K562 (cell line): ENCODE measurements at regions not wholly inside any gene's neighbourhood (a gene's known extent, or its start where the extent isn't known, plus 50 kb on each side); places are given as distances from the start of the nearest gene placed in this dataset.

Source experiments
- ARNT ChIP-seq, 2 experiments: fragments of 450-650 bp; IDR thresholded peaks; 2 replicates each; pipeline ENCODE4 v1.6.1; 2016; ENCODE audit warnings: mild to moderate bottlenecking in 1 of 2
- ATF7 ChIP-seq: fragments of 450-650 bp; IDR thresholded peaks from 2 replicates; pipeline ENCODE4 v1.7.1; 2014; ENCODE audit warnings: mild to moderate bottlenecking, moderate library complexity
- BHLHE40 ChIP-seq: IDR thresholded peaks from 2 replicates; pipeline ENCODE4 v1.6.1; 2011; ENCODE audit warnings: low read length, improper control_type of control experiment
- ESRRA ChIP-seq: fragments of 450-650 bp; IDR thresholded peaks from 2 replicates; pipeline ENCODE4 v1.6.1; 2014; ENCODE audit warnings: low read depth, mild to moderate bottlenecking, moderate library complexity, borderline replicate concordance
- FOXM1 ChIP-seq, 2 experiments: fragments of 450-650 bp in 1 of 2; sonication (generic) in 1 of 2; formaldehyde crosslinking in 1 of 2; IDR thresholded peaks; 2 replicates each; pipeline versions ENCODE4 v1.6.1 to v1.9.0; 2017 to 2022; ENCODE audit warnings: low read depth in 2 of 2, mild to moderate bottlenecking in 2 of 2, missing genetic modification reagents in 1 of 2, moderate library complexity in 1 of 2
- GTF2F1 ChIP-seq: IDR thresholded peaks from 2 replicates; pipeline ENCODE4 v1.6.1; 2011; ENCODE audit warnings: low read depth, low read length, improper control_type of control experiment
- HDAC1 ChIP-seq, 2 experiments: fragments of 450-650 bp; IDR thresholded peaks; 2 replicates each; pipeline ENCODE4 v1.6.1; 2016 to 2017; ENCODE audit warnings: inconsistent platforms in 1 of 2, mild to moderate bottlenecking in 1 of 2, moderate library complexity in 1 of 2
- HDAC2 ChIP-seq: fragments of 450-650 bp; IDR thresholded peaks from 2 replicates; pipeline ENCODE4 v1.6.1; 2016; ENCODE audit warnings: mild to moderate bottlenecking
- IRF2 ChIP-seq: sonication (generic); formaldehyde crosslinking; IDR thresholded peaks from 2 replicates; pipeline ENCODE4 v1.8.1; 2022; ENCODE audit warnings: mild to moderate bottlenecking, missing genetic modification reagents
- KDM1A ChIP-seq, 2 experiments: fragments of 450-650 bp; IDR thresholded peaks; 2 replicates each; pipeline ENCODE4 v1.6.1; 2016; ENCODE audit warnings: mild to moderate bottlenecking in 2 of 2
- LEF1 ChIP-seq: fragments of 450-650 bp; IDR thresholded peaks from 2 replicates; pipeline ENCODE4 v1.6.1; 2016; ENCODE audit warnings: mild to moderate bottlenecking
- MXI1 ChIP-seq: IDR thresholded peaks from 2 replicates; pipeline ENCODE4 v1.6.1; 2011; ENCODE audit warnings: low read depth, mild to moderate bottlenecking, improper control_type of control experiment, low read length
- NCOR1 ChIP-seq: fragments of 450-650 bp; IDR thresholded peaks from 2 replicates; pipeline ENCODE4 v1.6.1; 2016; ENCODE audit warnings: mild to moderate bottlenecking, moderate library complexity
- NFE2 ChIP-seq: IDR thresholded peaks from 2 replicates; pipeline ENCODE4 v1.6.1; 2014; ENCODE audit warnings: antibody characterized with exemption, low read depth
- NFE2L1 ChIP-seq: fragments of 450-650 bp; IDR thresholded peaks from 2 replicates; pipeline ENCODE4 v1.6.1; 2016; ENCODE audit warnings: missing genetic modification characterization, low read depth, mild to moderate bottlenecking, missing compliant biosample characterization, moderate library complexity, borderline replicate concordance
- NONO ChIP-seq, 2 experiments: fragments of 200-400 bp in 1 of 2; fragments of 450-650 bp in 1 of 2; formaldehyde crosslinking in 1 of 2; IDR thresholded peaks; 2 replicates each; pipeline ENCODE4 v1.6.1; 2017; ENCODE audit warnings: low read depth in 2 of 2, mild to moderate bottlenecking in 2 of 2, moderate library complexity in 2 of 2, low read length in 1 of 2
- RCOR1 ChIP-seq, 2 experiments: IDR thresholded peaks; 2 replicates each; pipeline ENCODE4 v1.6.1; 2012; ENCODE audit warnings: low read depth in 2 of 2, low read length in 2 of 2, borderline replicate concordance in 1 of 2, improper control_type of control experiment in 1 of 2
- SMARCA4 ChIP-seq: fragments of 450-650 bp; IDR thresholded peaks from 2 replicates; pipeline ENCODE4 v1.6.1; 2016
- SOX6 ChIP-seq: fragments of 450-650 bp; IDR thresholded peaks from 2 replicates; pipeline ENCODE4 v1.6.1; 2014; ENCODE audit warnings: mild to moderate bottlenecking
- TAL1 ChIP-seq: fragments of 450-650 bp; IDR thresholded peaks from 2 replicates; pipeline ENCODE4 v1.6.1; 2016; ENCODE audit warnings: mild to moderate bottlenecking
- TBL1XR1 ChIP-seq, 2 experiments: IDR thresholded peaks; 2 replicates each; pipeline ENCODE4 v1.6.1; 2012; ENCODE audit warnings: improper control_type of control experiment in 2 of 2, low read length in 2 of 2, mild to moderate bottlenecking in 1 of 2
- ZEB2 ChIP-seq: fragments of 450-650 bp; IDR thresholded peaks from 2 replicates; pipeline ENCODE4 v1.6.1; 2016
- ZNF592 ChIP-seq: fragments of 450-650 bp; IDR thresholded peaks from 2 replicates; pipeline ENCODE4 v1.6.1; 2017; ENCODE audit warnings: antibody characterized with exemption, mild to moderate bottlenecking
- ZNF639 ChIP-seq, 2 experiments: fragments of 200-800 bp in 1 of 2; sonication (Bioruptor generic) in 1 of 2; sonication (generic) in 1 of 2; formaldehyde crosslinking in 1 of 2; IDR thresholded peaks in 1 of 2; conservative IDR thresholded peaks in 1 of 2; 2 replicates each; pipeline versions ENCODE4 v1.5.0 to v1.6.1; 2016 to 2020; ENCODE audit warnings: missing compliant biosample characterization in 1 of 2, missing genetic modification characterization in 1 of 2, missing genetic modification reagents in 1 of 2
- TF ChIP-seq, protein P1 (sequence below), 2 experiments: fragments of 250-450 bp in 1 of 2; fragments of 450-650 bp in 1 of 2; sonication (Bioruptor Pico) in 1 of 2; IDR thresholded peaks; 2 replicates each; pipeline versions ENCODE4 v1.6.1 to v1.8.0; 2016 to 2021; ENCODE audit warnings: mild to moderate bottlenecking in 2 of 2, moderate library complexity in 2 of 2, missing compliant biosample characterization in 1 of 2, missing genetic modification characterization in 1 of 2

GRCh38 chr1:157325220-157325619 is 187.0 kb upstream of the ETV3 start (continued):
- peak; percentile 93 for TF ChIP-seq TAL1
- peak in 1 of 2 experiments; percentile 82; a peak in 1 of 4 replicates for TF ChIP-seq ARNT (IDR thresholded peaks at IDR 0.05)
- TF ChIP-seq HDAC2: peak; percentile 84
- peak; percentile 98 for TF ChIP-seq SOX6
- no peak for TF ChIP-seq GTF2F1
- TF ChIP-seq ZNF639 (CRISPR knock-in tag; conservative IDR thresholded peaks at IDR 0.05 in 1 of 2, IDR thresholded peaks at IDR 0.05 in 1 of 2): peak in 1 of 2 experiments; percentile 54; a peak in 1 of 4 replicates
- peak; percentile 90 for TF ChIP-seq LEF1
- TF ChIP-seq HDAC1 (IDR thresholded peaks at IDR 0.05): peak in 1 of 2 experiments; percentile 80; a peak in 2 of 4 replicates
- TF ChIP-seq, protein P1, sequence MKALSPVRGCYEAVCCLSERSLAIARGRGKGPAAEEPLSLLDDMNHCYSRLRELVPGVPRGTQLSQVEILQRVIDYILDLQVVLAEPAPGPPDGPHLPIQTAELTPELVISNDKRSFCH (CRISPR knock-in tag; IDR thresholded peaks at IDR 0.05): no peak
- TF ChIP-seq, protein P1 (tag; IDR thresholded peaks at IDR 0.05): 0 out of 2 replicates have a peak, but pooled peaks have one; percentile 61
- no peak for TF ChIP-seq BHLHE40
- TF ChIP-seq NFE2L1 (tag): peak; percentile 90
- TF ChIP-seq RCOR1 (IDR thresholded peaks at IDR 0.05; ENCODE audit: borderline replicate concordance in 1 of 2, low read depth in 2 of 2, low read length in 2 of 2): peak; percentile 18 to 93; a peak in 2 of 4 replicates
- peak; percentile 52; the same call in 1 of the 2 replicates for TF ChIP-seq ZNF592
- peak; percentile 97 for TF ChIP-seq NFE2
- peak; percentile 98 for TF ChIP-seq SMARCA4
- peak; percentile 93 for TF ChIP-seq NCOR1
- peak; percentile 79 to 80; a peak in 2 of 4 replicates for TF ChIP-seq TBL1XR1 (IDR thresholded peaks at IDR 0.05; ENCODE audit: low read length in 2 of 2)
- TF ChIP-seq KDM1A (IDR thresholded peaks at IDR 0.05): peak; percentile 89 to 91
- TF ChIP-seq MXI1: no peak
- TF ChIP-seq ZEB2: peak; percentile 66; the same call in 1 of the 2 replicates
- peak; percentile 92 for TF ChIP-seq FOXM1 (IDR thresholded peaks at IDR 0.05; ENCODE audit: low read depth)
- TF ChIP-seq FOXM1 (CRISPR knock-in tag; IDR thresholded peaks at IDR 0.05; ENCODE audit: low read depth): no peak
- no peak for TF ChIP-seq IRF2 (CRISPR knock-in tag)
- TF ChIP-seq ESRRA: peak; percentile 58; the same call in 1 of the 2 replicates
- TF ChIP-seq NONO (IDR thresholded peaks at IDR 0.05; ENCODE audit: low read depth in 2 of 2, low read length in 1 of 2): peak in 1 of 2 experiments; percentile 71; a peak in 1 of 4 replicates
- peak; percentile 44; the same call in 1 of the 2 replicates for TF ChIP-seq ATF7
